IMR-90 (cell line): ENCODE measurements at regions not wholly inside any gene's neighbourhood (a gene's known extent, or its start where the extent isn't known, plus 50 kb on each side); places are given as distances from the start of the nearest gene placed in this dataset.
A peak's percentile ranks its signal among the peaks of the same experiment; 100 is the strongest.

Experiments
- ATAC-seq: fragments of 200-7000 bp; cut with Tn5 transposase; 2 replicates; pipeline ENCODE4 v1.9.1; 2020; ENCODE audit warnings: low read depth, mild to moderate bottlenecking, moderate library complexity
- BruUV-seq: library from RNA; stranded (reverse); fragments of 400-500 nt; replicated peaks from 2 replicates; lab custom pipeline; 2021; lab: Mats Ljungman, UMichigan
- CTCF ChIA-PET: fragments of 300-600 bp; formaldehyde crosslinking; extraction: SDS; loops from one replicate; lab custom pipeline; 2021; ENCODE audit warnings: antibody characterized with exemption; lab: Yijun Ruan, JAX
- POLR2A ChIA-PET: fragments of 300-600 bp; sonication (Branson Sonifier 250); formaldehyde crosslinking; loops from one replicate; lab custom pipeline; 2022; ENCODE audit warnings: antibody characterized with exemption; ENCODE audit not compliant: unreplicated experiment; lab: Charles Lee
- DNase-seq: peaks from one replicate; pipeline ENCODE4 v3.0.0; 2013
- H2AFZ ChIP-seq: replicated peaks from 2 replicates; pipeline ENCODE3; 2013; ENCODE audit warnings: low read length, mild to moderate bottlenecking; ENCODE audit not compliant: poor library complexity
- H2AK5ac ChIP-seq: 2 replicates; pipeline ENCODE4 v1.6.1; 2013; ENCODE audit warnings: low read depth, low read length, inconsistent platforms
- H2AK9ac ChIP-seq: replicated peaks from 2 replicates; pipeline ENCODE3; 2013; ENCODE audit warnings: mild to moderate bottlenecking, low read depth, low read length, moderate library complexity; ENCODE audit not compliant: poor library complexity
- H2BK120ac ChIP-seq: 2 replicates; pipeline ENCODE4 v1.6.1; 2013; ENCODE audit warnings: low read depth, low read length, inconsistent platforms
- H2BK15ac ChIP-seq: 3 replicates; pipeline ENCODE4 v1.6.1; 2013; ENCODE audit warnings: low read depth, low read length, inconsistent platforms
- H2BK20ac ChIP-seq: 2 replicates; pipeline ENCODE4 v1.6.1; 2013; ENCODE audit warnings: low read depth, mild to moderate bottlenecking, inconsistent platforms, low read length, moderate library complexity
- H2BK5ac ChIP-seq: 2 replicates; pipeline ENCODE4 v1.6.1; 2013; ENCODE audit warnings: mild to moderate bottlenecking, low read depth, low read length, inconsistent platforms; ENCODE audit not compliant: poor library complexity, severe bottlenecking
- H3K14ac ChIP-seq: replicated peaks from 2 replicates; pipeline ENCODE4 v1.6.1; 2013; ENCODE audit warnings: low read depth, low read length, inconsistent platforms
- H3K18ac ChIP-seq: 2 replicates; pipeline ENCODE4 v1.6.1; 2013; ENCODE audit warnings: low read depth, low read length, control low read depth
- H3K23ac ChIP-seq: 2 replicates; pipeline ENCODE4 v1.6.1; 2013; ENCODE audit warnings: low read depth, low read length, inconsistent platforms
- H3K27ac ChIP-seq: 2 replicates; pipeline ENCODE4 v1.5.1; 2013; ENCODE audit warnings: mild to moderate bottlenecking, control low read depth, low read length; ENCODE audit not compliant: insufficient read depth
- H3K27me3 ChIP-seq: 2 replicates; pipeline ENCODE4 v1.6.1; 2013; ENCODE audit warnings: low read length; ENCODE audit not compliant: control insufficient read depth, insufficient read depth
- H3K36me3 ChIP-seq: 2 replicates; pipeline ENCODE4 v1.6.1; 2013; ENCODE audit warnings: low read length, mixed read lengths; ENCODE audit not compliant: control insufficient read depth, insufficient read depth
- H3K4ac ChIP-seq: 2 replicates; pipeline ENCODE4 v1.6.1; 2013; ENCODE audit warnings: low read depth, low read length, inconsistent platforms
- H3K4me1 ChIP-seq: 2 replicates; pipeline ENCODE4 v1.6.1; 2013; ENCODE audit warnings: low read length, mixed read lengths; ENCODE audit not compliant: control insufficient read depth, insufficient read depth
- H3K4me2 ChIP-seq: 2 replicates; pipeline ENCODE4 v1.6.1; 2013; ENCODE audit warnings: low read depth, mild to moderate bottlenecking, control low read depth, low read length, moderate library complexity
- H3K4me3 ChIP-seq: 2 replicates; pipeline ENCODE4 v1.5.1; 2013; ENCODE audit warnings: low read depth, mild to moderate bottlenecking, control low read depth, low read length, moderate library complexity; ENCODE audit not compliant: insufficient read depth
- H3K56ac ChIP-seq: 2 replicates; pipeline ENCODE4 v1.6.1; 2013; ENCODE audit warnings: low read length, inconsistent platforms; ENCODE audit not compliant: insufficient read depth; ENCODE audit errors: extremely low read depth
- H3K79me1 ChIP-seq, 2 experiments: 2 replicates each; pipeline ENCODE4 v1.6.1; 2013; ENCODE audit warnings: low read length in 2 of 2, inconsistent platforms in 1 of 2, low read depth in 1 of 2
- H3K9ac ChIP-seq: 2 replicates; pipeline ENCODE4 v1.6.1; 2013; ENCODE audit warnings: low read depth, low read length, control low read depth
- H3K9me1 ChIP-seq: 2 replicates; pipeline ENCODE4 v1.6.1; 2013; ENCODE audit warnings: low read length, inconsistent platforms; ENCODE audit not compliant: insufficient read depth
- H3K9me3 ChIP-seq: 2 replicates; pipeline ENCODE4 v1.6.1; 2013; ENCODE audit warnings: low read length; ENCODE audit not compliant: control insufficient read depth, insufficient read depth
- H4K20me1 ChIP-seq: 2 replicates; pipeline ENCODE4 v1.6.1; 2013; ENCODE audit warnings: low read length, inconsistent platforms; ENCODE audit not compliant: insufficient read depth
- H4K5ac ChIP-seq: 2 replicates; pipeline ENCODE4 v1.6.1; 2013; ENCODE audit warnings: mild to moderate bottlenecking, low read depth, low read length, control low read depth
- H4K8ac ChIP-seq, 2 experiments: 2 replicates each; pipeline ENCODE4 v1.6.1; 2013; ENCODE audit warnings: low read depth in 2 of 2, low read length in 2 of 2, control low read depth in 1 of 2, inconsistent platforms in 1 of 2
- H4K91ac ChIP-seq: 2 replicates; pipeline ENCODE4 v1.6.1; 2013; ENCODE audit warnings: low read depth, low read length, inconsistent platforms; ENCODE audit not compliant: insufficient read depth
- CEBPB ChIP-seq: IDR thresholded peaks from 2 replicates; pipeline ENCODE4 v1.6.1; 2012; ENCODE audit warnings: low read depth, low read length, improper control_type of control experiment
- FOS ChIP-seq: fragments of 150-350 bp; IDR thresholded peaks from 2 replicates; pipeline ENCODE4 v1.6.1; 2016; ENCODE audit warnings: low read depth, low read length
- WGBS, 2 experiments: methylation state at CpG; one replicate each; pipeline versions ENCODE4 v1.1.5 to v1.1.7; 2013; ENCODE audit warnings: missing lambda C conversion rate in 2 of 2; ENCODE audit not compliant: insufficient read length in 1 of 2; ENCODE audit errors: extremely low coverage in 2 of 2; 5-methylcytosine and 5-hydroxymethylcytosine counted together
- dilution Hi-C: fragments of 300-500 bp; cut with HindIII; formaldehyde crosslinking; loops from one replicate; pipeline ENCODE4 v1.14.3; 2018; ENCODE audit warnings: low sequenced_read_pairs; ENCODE audit not compliant: unreplicated experiment
- in situ Hi-C: fragments of 300-500 bp; cut with MboI; formaldehyde crosslinking; loops from 3 replicates; pipeline ENCODE4 v1.14.3; 2019; ENCODE audit warnings: low sequenced_read_pairs, inconsistent platforms, mixed read lengths
- intact Hi-C: fragments of 100-400 bp; cut with micrococcal nuclease; formaldehyde crosslinking; loops from 2 replicates; pipeline ENCODE4 v1.10.0; 2022

- BruUV-seq: no TSS peak
- no CpG with 5 or more reads among the region's 11 CpGs for WGBS, 2 experiments
- Histone ChIP-seq H3K9me3 (no peaks in the 10 kb centered on the region), H2BK15ac (peak overlapping the region; percentile 56; the same call in 2 of the 3 replicates), H3K23ac (peak overlapping the region; percentile 81), H4K8ac (peak overlapping the region; percentile 78 to 80), H2AFZ (peak overlapping the region; percentile 58), H3K4me3 (peak overlapping the region; percentile 1; the same call in 1 of the 2 replicates), H2BK120ac (peak overlapping the region; percentile 91), H3K14ac (peak overlapping the region; percentile 82), H3K18ac (peak overlapping the region; percentile 79), H2BK20ac (peak overlapping the region; percentile 76), H3K4me1 (peaks cover 18% of the 10 kb centered on the region), H3K56ac (peak overlapping the region; percentile 84), H3K79me1 (peaks cover 11 to 13% of the 10 kb centered on the region in 2 experiments), H3K36me3 (no peaks in the 10 kb centered on the region), H2AK9ac (no peak overlapping the region), H3K4ac (peak overlapping the region; percentile 96), H4K20me1 (no peaks in the 10 kb centered on the region), H3K9me1 (peaks cover 15% of the 10 kb centered on the region), H3K9ac (peak overlapping the region; percentile 80), H3K27me3 (no peaks in the 10 kb centered on the region), H2AK5ac (peak overlapping the region; percentile 60), H3K27ac (peak overlapping the region; percentile 90), H4K91ac (peak overlapping the region; percentile 81), H3K4me2 (peak overlapping the region; percentile 43), H2BK5ac (peak overlapping the region; percentile 89), H4K5ac (peak overlapping the region; percentile 77)
- CTCF ChIA-PET: interaction anchor here (0.8 to 2.0 kb wide), 2 partner anchors 78 to 103 kb away, joined by 3 to 7 read pairs; no protein-coding TSS in a partner anchor
- intact Hi-C loops: loop anchor here (1.0 kb wide), 1 partner anchor 100 kb away; the partner anchor contains the start of gene HNRNPU
- dilution Hi-C loops: no loop called here
- in situ Hi-C loops: no loop called here
- POLR2A ChIA-PET: interaction anchor here (0.6 to 1.7 kb wide), 4 partner anchors 14 to 102 kb away, joined by 3 to 14 read pairs (median 6); no protein-coding TSS in a partner anchor
- TF ChIP-seq FOS (peak; percentile 36; the same call in 1 of the 2 replicates), CEBPB (no peak)
- peak; percentile 85 for ATAC-seq
- peak; percentile 90 for DNase-seq
Measured at GRCh38 chr1:244964112-244964971, 100.0 kb upstream of the HNRNPU start.
